ENCODE measurements at regions not wholly inside any gene's neighbourhood (a gene's known extent, or its start where the extent isn't known, plus 50 kb on each side); places are given as distances from the start of the nearest gene placed in this dataset.
A peak's percentile ranks its signal among the peaks of the same experiment; 100 is the strongest.

- DNase-seq (ENCODE audit: low read depth) = peak; percentile 11
- TF ChIP-seq, protein P1, sequence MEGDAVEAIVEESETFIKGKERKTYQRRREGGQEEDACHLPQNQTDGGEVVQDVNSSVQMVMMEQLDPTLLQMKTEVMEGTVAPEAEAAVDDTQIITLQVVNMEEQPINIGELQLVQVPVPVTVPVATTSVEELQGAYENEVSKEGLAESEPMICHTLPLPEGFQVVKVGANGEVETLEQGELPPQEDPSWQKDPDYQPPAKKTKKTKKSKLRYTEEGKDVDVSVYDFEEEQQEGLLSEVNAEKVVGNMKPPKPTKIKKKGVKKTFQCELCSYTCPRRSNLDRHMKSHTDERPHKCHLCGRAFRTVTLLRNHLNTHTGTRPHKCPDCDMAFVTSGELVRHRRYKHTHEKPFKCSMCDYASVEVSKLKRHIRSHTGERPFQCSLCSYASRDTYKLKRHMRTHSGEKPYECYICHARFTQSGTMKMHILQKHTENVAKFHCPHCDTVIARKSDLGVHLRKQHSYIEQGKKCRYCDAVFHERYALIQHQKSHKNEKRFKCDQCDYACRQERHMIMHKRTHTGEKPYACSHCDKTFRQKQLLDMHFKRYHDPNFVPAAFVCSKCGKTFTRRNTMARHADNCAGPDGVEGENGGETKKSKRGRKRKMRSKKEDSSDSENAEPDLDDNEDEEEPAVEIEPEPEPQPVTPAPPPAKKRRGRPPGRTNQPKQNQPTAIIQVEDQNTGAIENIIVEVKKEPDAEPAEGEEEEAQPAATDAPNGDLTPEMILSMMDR (IDR thresholded peaks at IDR 0.05; ENCODE audit: insufficient read depth, low read length) = no peak
- H3K4me3 ChIP-seq (ENCODE audit: low read depth, low read length) = no peak overlapping the region
Measured at GRCh38 chr6:26300828-26301227, 64.2 kb upstream of the BTN3A2 start.

GRCh38 chr6:26301638-26302037 is 63.4 kb upstream of the BTN3A2 start:
- DNase-seq (ENCODE audit: low read depth) = no peak
- H3K4me3 ChIP-seq (ENCODE audit: low read depth, low read length) = no peak overlapping the region
- TF ChIP-seq, protein P1 (IDR thresholded peaks at IDR 0.05; ENCODE audit: insufficient read depth, low read length) = no peak

DNA sequence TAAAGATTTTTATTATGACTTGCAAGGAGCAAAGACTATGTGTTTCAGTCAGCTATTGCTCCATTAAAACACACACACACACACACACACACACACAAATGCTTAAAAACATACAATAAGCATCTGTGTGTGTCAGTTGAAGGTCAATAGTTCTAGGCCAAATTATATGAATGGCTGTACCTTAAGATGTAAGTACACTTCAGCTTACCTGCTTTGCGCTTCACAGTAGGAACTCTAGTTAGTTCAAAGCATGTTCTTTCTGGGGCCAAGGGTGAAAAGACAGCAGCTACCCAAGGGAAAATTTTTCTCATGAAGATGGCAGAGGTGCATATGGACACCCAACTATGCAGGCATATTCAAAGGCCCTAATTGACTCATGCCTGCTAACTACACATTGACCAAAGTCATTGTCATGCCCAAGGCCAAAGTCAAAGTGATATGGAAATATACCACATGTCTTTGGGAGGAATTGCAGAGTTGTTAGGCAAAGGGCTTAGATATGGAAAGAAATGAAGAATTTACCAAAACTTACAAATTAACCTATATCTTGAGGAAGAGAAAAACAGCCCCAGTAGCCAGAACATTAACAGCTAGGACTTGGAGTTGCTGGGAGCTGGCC is 61.9 kb upstream of the BTN3A2 start:
- no peak for DNase-seq (ENCODE audit: low read depth)
- TF ChIP-seq, protein P1 (IDR thresholded peaks at IDR 0.05; ENCODE audit: insufficient read depth, low read length) = no peak
- H3K4me3 ChIP-seq (ENCODE audit: low read depth, low read length) = no peak overlapping the region

GRCh38 chr6:26304213-26304796 is 60.7 kb upstream of the BTN3A2 start:
- H3K4me3 ChIP-seq (ENCODE audit: low read depth, low read length) = peak overlapping the region; percentile 54
- TF ChIP-seq, protein P1 (IDR thresholded peaks at IDR 0.05; ENCODE audit: insufficient read depth, low read length) = no peak
- DNase-seq (ENCODE audit: low read depth) = no peak

- TF ChIP-seq, protein P1 (IDR thresholded peaks at IDR 0.05; ENCODE audit: insufficient read depth, low read length) = no peak
- DNase-seq (ENCODE audit: low read depth) = peak; percentile 91
- H3K4me3 ChIP-seq (ENCODE audit: low read depth, low read length) = peak overlapping the region; percentile 54
Measured at GRCh38 chr6:26304797-26305640, 60.0 kb upstream of the BTN3A2 start.

DNA sequence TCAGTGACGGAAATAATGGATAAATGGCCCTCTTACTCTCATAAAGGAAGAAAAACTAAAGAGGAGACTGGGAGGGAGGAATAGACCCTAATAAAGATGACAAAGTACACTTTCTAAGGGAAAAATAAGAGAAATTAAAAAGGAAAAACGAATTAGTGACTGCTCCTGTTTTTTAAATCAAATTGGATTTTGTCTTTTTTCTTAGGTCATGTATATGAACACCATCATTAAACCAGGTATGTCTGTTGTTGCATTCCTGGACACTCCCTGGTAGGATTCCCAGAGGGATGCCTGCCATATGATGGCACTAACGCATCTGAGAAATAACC is 59.4 kb upstream of the BTN3A2 start:
- H3K4me3 ChIP-seq (ENCODE audit: low read depth, low read length) = no peak overlapping the region
- no peak for DNase-seq (ENCODE audit: low read depth)
- TF ChIP-seq, protein P1 (IDR thresholded peaks at IDR 0.05; ENCODE audit: insufficient read depth, low read length) = no peak
